PFSK-1 (cell line): ENCODE measurements at regions not wholly inside any gene's neighbourhood (a gene's known extent, or its start where the extent isn't known, plus 50 kb on each side); places are given as distances from the start of the nearest gene placed in this dataset.

Experiments used
- FOXP2 ChIP-seq: optimal IDR thresholded peaks from 2 replicates; pipeline ENCODE3; 2011; ENCODE audit warnings: borderline replicate concordance, control low read depth, inconsistent platforms; ENCODE audit not compliant: insufficient read depth; ENCODE audit errors: extremely low read length, extremely low read depth
- POLR2AphosphoS5 ChIP-seq: IDR thresholded peaks from 2 replicates; pipeline ENCODE4 v1.6.1; 2012; ENCODE audit warnings: low read depth, mild to moderate bottlenecking, control low read depth, low read length, moderate library complexity
- SIN3A ChIP-seq: IDR thresholded peaks from 2 replicates; pipeline ENCODE4 v1.6.1; 2012; ENCODE audit warnings: mild to moderate bottlenecking, low read length, moderate library complexity, borderline replicate concordance; ENCODE audit not compliant: insufficient read depth
- TAF1 ChIP-seq: IDR thresholded peaks from 2 replicates; pipeline ENCODE4 v1.6.1; 2012; ENCODE audit warnings: low read length, control low read depth, borderline replicate concordance; ENCODE audit not compliant: insufficient read depth
- TF ChIP-seq, protein P1 (sequence below), 2 experiments: IDR thresholded peaks; 2 replicates each; pipeline versions ENCODE4 v1.6.1 to v1.8.0; 2011 to 2012; ENCODE audit warnings: low read depth in 2 of 2, low read length in 2 of 2, control low read depth in 1 of 2, inconsistent platforms in 1 of 2, mild to moderate bottlenecking in 1 of 2, moderate library complexity in 1 of 2; ENCODE audit not compliant: insufficient read depth in 1 of 2

DNA sequence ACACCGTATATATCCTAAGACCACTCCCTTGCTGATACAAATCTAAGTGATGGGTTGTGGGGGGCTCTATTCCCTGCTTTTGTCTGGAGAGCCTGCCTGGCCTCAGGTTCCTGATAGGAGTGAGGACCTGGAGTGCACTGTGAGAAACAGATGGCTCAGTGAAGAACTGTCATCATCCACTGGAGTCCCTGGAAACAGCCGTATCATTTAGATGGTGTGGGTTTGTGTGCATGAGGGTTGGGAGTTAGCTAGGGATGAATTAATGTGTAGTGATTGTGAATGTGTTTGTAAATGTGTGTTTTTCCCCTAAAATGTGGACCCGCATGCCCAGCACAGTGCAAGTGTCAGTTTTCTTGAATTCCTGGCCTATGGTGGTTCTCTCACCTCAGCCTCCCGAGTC is 111.6 kb downstream of the CRYBB2 start:
- no peak for TF ChIP-seq FOXP2
- no peak for TF ChIP-seq TAF1

GRCh38 chr22:25332386-25332785 is 112.9 kb downstream of the CRYBB2 start:
- TF ChIP-seq TAF1 (no peak), POLR2AphosphoS5 (no peak), FOXP2 (no peak), SIN3A (no peak)
- TF ChIP-seq, protein P1, sequence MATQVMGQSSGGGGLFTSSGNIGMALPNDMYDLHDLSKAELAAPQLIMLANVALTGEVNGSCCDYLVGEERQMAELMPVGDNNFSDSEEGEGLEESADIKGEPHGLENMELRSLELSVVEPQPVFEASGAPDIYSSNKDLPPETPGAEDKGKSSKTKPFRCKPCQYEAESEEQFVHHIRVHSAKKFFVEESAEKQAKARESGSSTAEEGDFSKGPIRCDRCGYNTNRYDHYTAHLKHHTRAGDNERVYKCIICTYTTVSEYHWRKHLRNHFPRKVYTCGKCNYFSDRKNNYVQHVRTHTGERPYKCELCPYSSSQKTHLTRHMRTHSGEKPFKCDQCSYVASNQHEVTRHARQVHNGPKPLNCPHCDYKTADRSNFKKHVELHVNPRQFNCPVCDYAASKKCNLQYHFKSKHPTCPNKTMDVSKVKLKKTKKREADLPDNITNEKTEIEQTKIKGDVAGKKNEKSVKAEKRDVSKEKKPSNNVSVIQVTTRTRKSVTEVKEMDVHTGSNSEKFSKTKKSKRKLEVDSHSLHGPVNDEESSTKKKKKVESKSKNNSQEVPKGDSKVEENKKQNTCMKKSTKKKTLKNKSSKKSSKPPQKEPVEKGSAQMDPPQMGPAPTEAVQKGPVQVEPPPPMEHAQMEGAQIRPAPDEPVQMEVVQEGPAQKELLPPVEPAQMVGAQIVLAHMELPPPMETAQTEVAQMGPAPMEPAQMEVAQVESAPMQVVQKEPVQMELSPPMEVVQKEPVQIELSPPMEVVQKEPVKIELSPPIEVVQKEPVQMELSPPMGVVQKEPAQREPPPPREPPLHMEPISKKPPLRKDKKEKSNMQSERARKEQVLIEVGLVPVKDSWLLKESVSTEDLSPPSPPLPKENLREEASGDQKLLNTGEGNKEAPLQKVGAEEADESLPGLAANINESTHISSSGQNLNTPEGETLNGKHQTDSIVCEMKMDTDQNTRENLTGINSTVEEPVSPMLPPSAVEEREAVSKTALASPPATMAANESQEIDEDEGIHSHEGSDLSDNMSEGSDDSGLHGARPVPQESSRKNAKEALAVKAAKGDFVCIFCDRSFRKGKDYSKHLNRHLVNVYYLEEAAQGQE (IDR thresholded peaks at IDR 0.05; ENCODE audit: insufficient read depth in 1 of 2, low read depth in 2 of 2, low read length in 2 of 2) = no peak

GRCh38 chr22:25334162-25334490 is 114.7 kb downstream of the CRYBB2 start:
- TF ChIP-seq SIN3A (no peak), POLR2AphosphoS5 (no peak), FOXP2 (no peak), TAF1 (no peak)
- TF ChIP-seq, protein P1 (IDR thresholded peaks at IDR 0.05; ENCODE audit: insufficient read depth in 1 of 2, low read depth in 2 of 2, low read length in 2 of 2) = no peak

- TF ChIP-seq SIN3A = no peak
- TF ChIP-seq FOXP2 = no peak
Observed at GRCh38 chr22:25346859-25347751, 127.7 kb downstream of the CRYBB2 start.

DNA sequence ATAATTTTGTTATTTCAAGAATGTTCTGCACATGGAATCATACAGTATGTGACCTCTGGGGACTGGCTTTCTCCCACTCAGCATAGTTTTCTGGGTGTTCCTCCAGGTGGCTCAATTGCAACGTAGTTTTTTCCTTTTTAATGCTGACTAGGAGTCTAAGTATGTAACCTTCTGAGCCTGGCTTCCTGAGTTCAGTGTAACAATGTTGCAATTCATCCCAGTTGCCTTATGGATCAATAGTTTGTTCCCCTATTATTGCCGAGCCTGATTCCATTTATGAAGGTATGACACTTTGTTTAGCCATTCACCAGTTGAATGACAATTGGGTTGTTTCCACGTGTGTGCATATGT is 128.3 kb downstream of the CRYBB2 start:
- TF ChIP-seq TAF1 = no peak
- no peak for TF ChIP-seq POLR2AphosphoS5

DNA sequence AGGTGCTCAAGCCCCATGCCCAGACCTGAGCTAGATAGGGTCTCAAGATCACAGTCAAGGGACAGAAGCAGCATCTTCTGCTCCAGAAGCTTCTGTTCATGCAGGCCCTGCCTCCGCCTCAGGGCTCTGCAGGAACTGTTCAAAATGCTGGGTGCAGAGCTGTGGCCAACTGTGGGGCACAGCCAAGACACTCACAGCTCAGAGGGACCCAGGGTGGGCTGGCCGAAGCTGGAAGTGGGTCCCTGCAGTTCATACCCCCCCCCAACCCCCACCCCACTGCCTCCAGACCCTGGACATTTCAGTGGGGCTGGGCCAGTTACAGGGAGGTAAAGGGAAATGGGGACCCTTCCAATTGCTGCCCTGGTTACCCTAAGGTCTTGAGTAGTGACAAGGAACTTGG is 129.0 kb downstream of the CRYBB2 start:
- TF ChIP-seq SIN3A (no peak), FOXP2 (no peak), TAF1 (no peak), POLR2AphosphoS5 (no peak)
- TF ChIP-seq, protein P1 (IDR thresholded peaks at IDR 0.05; ENCODE audit: insufficient read depth in 1 of 2, low read depth in 2 of 2, low read length in 2 of 2) = no peak
